Mammary epithelial cell (primary cell): ENCODE measurements at regions not wholly inside any gene's neighbourhood (a gene's known extent, or its start where the extent isn't known, plus 50 kb on each side); places are given as distances from the start of the nearest gene placed in this dataset.

Experiments
- CTCF ChIP-seq, 2 donors: IDR thresholded peaks in 1 of 2; conservative IDR thresholded peaks in 1 of 2; 2 replicates each; pipeline ENCODE4 v1.5.1; 2011 to 2012; ENCODE audit warnings: inconsistent platforms in 2 of 2, low read length in 2 of 2, mild to moderate bottlenecking in 2 of 2, control low read depth in 1 of 2, low read depth in 1 of 2; ENCODE audit not compliant: insufficient read depth in 1 of 2; ENCODE audit errors: extremely low read depth in 1 of 2
- EZH2 ChIP-seq: IDR thresholded peaks from 2 replicates; pipeline ENCODE4 v1.6.1; 2012; ENCODE audit warnings: low read length, inconsistent platforms, borderline replicate concordance

- TF ChIP-seq CTCF (conservative IDR thresholded peaks at IDR 0.05 in 1 of 2, IDR thresholded peaks at IDR 0.05 in 1 of 2; ENCODE audit: extremely low read depth in 1 of 2, insufficient read depth in 1 of 2, low read depth in 1 of 2, low read length in 2 of 2) (no peak), EZH2 (no peak)
Measured at GRCh38 chr12:116390401-116391335, 113.2 kb upstream of the MED13L start.
